ENCODE measurements at regions not wholly inside any gene's neighbourhood (a gene's known extent, or its start where the extent isn't known, plus 50 kb on each side); places are given as distances from the start of the nearest gene placed in this dataset.

DNA sequence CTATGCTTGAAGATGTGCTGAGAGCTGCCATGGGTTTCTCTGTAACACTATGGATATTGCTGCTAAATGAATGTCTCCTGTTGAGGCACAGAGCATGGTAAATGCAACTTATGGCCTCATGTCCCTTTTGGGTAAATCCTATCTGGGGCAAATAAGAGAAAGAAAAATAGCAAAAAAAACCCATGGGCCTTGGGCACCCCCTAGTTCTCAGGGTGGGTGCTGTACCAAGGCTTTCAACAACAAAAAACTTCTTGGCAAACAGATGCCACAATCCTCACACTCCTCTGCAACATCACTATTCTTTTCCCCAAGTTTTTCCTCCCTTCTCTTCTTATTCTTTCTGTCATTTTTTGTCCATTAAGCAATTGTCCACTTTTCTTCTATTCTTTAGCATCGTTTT is 340.1 kb upstream of the ROBO2 start:
- no peak overlapping the region for H3K4me3 ChIP-seq (ENCODE audit: low read depth, low read length)
- TF ChIP-seq, protein P1, sequence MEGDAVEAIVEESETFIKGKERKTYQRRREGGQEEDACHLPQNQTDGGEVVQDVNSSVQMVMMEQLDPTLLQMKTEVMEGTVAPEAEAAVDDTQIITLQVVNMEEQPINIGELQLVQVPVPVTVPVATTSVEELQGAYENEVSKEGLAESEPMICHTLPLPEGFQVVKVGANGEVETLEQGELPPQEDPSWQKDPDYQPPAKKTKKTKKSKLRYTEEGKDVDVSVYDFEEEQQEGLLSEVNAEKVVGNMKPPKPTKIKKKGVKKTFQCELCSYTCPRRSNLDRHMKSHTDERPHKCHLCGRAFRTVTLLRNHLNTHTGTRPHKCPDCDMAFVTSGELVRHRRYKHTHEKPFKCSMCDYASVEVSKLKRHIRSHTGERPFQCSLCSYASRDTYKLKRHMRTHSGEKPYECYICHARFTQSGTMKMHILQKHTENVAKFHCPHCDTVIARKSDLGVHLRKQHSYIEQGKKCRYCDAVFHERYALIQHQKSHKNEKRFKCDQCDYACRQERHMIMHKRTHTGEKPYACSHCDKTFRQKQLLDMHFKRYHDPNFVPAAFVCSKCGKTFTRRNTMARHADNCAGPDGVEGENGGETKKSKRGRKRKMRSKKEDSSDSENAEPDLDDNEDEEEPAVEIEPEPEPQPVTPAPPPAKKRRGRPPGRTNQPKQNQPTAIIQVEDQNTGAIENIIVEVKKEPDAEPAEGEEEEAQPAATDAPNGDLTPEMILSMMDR (IDR thresholded peaks at IDR 0.05; ENCODE audit: insufficient read depth, low read length, missing control alignments) = no peak
- no peak for DNase-seq (ENCODE audit: low read depth, low spot score)
- ChIA-PET POLR2A (no interaction called here), CTCF (no interaction called here)

DNA sequence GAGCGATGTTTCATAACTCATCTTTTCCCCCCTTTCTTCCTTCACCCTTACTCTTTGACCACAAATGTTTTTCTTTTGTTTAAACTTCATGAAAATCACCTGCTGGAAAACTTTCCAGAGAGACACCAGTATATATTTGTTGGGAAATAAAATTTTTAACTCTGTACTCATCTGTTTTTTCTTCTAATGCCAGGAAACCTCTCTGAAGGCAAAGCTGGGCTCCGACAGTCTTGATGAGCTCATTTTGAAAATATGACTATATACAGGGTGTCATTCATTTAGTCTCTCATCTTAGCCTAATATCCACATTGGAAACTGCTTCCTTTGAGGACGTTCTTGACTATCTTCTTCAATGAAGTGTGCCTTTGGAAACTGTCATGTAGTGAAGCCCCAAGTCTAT is 339.6 kb upstream of the ROBO2 start:
- CTCF ChIA-PET = no interaction called here
- POLR2A ChIA-PET = no interaction called here
- TF ChIP-seq, protein P1 (IDR thresholded peaks at IDR 0.05; ENCODE audit: insufficient read depth, low read length, missing control alignments) = no peak
- no peak for DNase-seq (ENCODE audit: low read depth, low spot score)
- no peak overlapping the region for H3K4me3 ChIP-seq (ENCODE audit: low read depth, low read length)

GRCh38 chr3:76702676-76703075 is 337.2 kb upstream of the ROBO2 start:
- ChIA-PET CTCF (no interaction called here), POLR2A (no interaction called here)
- H3K4me3 ChIP-seq (ENCODE audit: low read depth, low read length) = no peak overlapping the region
- TF ChIP-seq, protein P1 (IDR thresholded peaks at IDR 0.05; ENCODE audit: insufficient read depth, low read length, missing control alignments) = no peak
- DNase-seq (ENCODE audit: low read depth, low spot score) = no peak

- POLR2A ChIA-PET = no interaction called here
- DNase-seq (ENCODE audit: low read depth, low spot score) = no peak
Measured at GRCh38 chr3:76715426-76715825, 324.5 kb upstream of the ROBO2 start.

DNA sequence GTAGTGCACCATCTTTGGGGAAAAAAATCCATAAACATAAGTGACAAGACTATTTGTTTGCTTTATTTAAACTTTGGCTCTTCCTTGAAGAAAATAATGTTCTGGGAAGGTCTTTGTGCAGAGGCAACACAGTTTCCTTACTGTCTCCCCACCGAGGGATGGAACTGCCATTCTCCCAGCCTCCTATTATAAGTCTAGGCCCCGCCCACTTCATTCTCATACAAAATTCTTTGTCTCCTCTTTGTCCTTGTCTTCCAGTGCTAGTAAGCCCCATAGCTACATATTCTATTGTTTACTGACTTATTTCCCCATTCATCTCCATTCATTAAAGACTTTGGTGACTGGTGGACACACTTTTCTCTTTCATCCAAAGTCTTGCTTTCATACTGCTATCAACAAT is 316.5 kb upstream of the ROBO2 start:
- no peak for DNase-seq (ENCODE audit: low read depth, low spot score)
- no peak overlapping the region for H3K4me3 ChIP-seq (ENCODE audit: low read depth, low read length)
- ChIA-PET CTCF (no interaction called here), POLR2A (no interaction called here)
- TF ChIP-seq, protein P1 (IDR thresholded peaks at IDR 0.05; ENCODE audit: insufficient read depth, low read length, missing control alignments) = no peak

More at GRCh38 chr3:76715426-76715825, 324.5 kb upstream of the ROBO2 start:
- TF ChIP-seq, protein P1 (IDR thresholded peaks at IDR 0.05; ENCODE audit: insufficient read depth, low read length, missing control alignments) = no peak
- CTCF ChIA-PET = no interaction called here
- no peak overlapping the region for H3K4me3 ChIP-seq (ENCODE audit: low read depth, low read length)

DNA sequence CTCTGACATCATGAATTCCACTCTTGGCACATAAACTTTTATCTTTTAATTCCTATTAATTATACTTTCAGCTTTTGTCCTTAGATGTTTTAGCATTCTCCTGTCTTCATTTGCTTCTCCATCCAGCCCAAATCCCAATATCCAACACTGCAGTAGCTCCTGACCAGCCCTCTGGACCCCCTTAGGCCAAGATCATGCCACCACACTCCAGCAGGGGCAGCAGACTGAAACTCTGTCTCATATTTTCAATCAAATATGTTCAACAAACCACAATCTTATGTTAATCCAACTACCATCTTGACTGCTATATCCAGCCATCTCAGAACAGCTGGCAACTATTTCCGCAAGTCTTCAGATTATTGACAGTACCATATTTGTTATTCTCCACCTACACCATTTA is 315.8 kb upstream of the ROBO2 start:
- no peak for DNase-seq (ENCODE audit: low read depth, low spot score)
- no peak overlapping the region for H3K4me3 ChIP-seq (ENCODE audit: low read depth, low read length)
- ChIA-PET POLR2A (no interaction called here), CTCF (no interaction called here)
- TF ChIP-seq, protein P1 (IDR thresholded peaks at IDR 0.05; ENCODE audit: insufficient read depth, low read length, missing control alignments) = no peak

Measured in AG04449 (cell line).